ENCODE measurements at regions not wholly inside any gene's neighbourhood (a gene's known extent, or its start where the extent isn't known, plus 50 kb on each side); places are given as distances from the start of the nearest gene placed in this dataset.
A peak's percentile ranks its signal among the peaks of the same experiment; 100 is the strongest.

DNA sequence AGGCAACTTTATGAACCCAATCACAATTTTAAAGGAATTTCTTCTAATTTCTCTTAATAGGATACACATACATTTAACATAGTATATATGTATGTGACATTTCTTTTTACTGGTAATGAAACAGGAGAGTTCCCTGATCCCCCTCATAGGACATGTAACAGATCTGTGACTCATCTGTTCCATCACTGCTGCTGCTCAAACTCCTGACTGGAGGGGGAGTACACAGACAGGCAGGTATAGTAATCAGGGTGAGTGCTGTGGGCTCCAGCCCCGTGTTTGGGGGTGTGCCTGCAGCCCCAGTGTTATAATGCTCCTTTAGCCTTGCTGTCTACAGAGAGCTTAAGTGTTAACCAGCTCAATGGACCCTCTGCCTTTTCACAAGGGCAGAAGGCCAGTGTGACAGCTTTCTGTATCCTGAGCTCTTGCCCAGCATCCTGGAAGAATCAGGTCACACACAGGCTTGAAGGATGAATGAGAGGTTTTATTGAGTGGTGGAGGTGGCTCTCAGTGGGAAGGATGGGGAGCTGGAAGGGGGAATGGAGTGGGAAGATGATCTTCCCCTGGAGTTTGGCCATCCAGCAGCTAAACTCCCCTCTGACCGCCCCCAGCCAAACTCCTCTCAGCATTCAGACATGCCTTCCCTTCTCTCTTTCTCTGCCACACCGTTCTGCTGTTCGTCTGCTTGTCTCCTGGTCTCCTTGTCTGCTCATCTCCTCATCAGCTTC lies 161.3 kb downstream of the ZNF608 start:
- no peak for DNase-seq

DNA sequence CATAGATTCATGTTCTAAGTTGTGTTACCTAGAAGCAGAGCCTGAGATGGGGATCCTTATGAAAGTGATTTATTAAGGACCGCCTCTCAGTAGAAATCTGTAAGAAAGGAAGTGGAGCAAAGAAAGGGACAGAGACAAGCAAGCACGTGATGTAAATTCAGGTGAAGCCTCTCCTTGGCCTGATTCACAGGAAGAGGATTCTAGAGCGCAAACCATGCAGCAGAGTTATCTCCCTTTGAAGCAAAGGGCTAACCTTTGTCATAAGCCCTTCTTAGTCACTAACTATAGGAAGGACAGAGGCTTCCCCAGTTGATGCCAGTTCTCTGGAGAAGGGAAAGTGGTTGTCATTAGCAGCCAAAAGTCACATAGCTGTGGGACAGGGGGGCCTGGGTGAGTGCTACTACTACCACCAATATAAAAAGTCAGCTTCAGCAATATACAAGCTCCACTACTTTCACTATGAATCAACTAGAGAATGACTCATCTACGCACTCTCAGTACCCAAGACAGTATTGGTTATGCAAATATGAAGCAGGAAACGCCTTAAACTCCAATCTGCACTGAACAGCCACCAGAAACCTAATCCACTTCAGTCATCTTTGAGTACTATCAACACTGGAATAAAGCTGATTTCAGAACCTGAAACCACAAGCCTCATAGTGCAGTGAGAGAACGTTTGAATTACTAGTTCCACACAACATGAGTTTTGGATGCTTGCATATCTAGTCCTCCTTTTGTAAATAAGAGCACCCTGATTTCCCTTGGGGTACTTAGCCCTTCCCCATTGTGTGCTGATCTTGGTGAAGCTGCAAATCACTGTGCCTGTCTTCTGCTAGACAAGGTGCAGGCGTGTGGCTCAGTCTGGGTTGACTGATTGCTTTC lies 162.7 kb downstream of the ZNF608 start:
- DNase-seq, result peak in 1 of 3 donors; percentile 73

- no peak for DNase-seq
These were observed 163.9 kb downstream of the ZNF608 start for GRCh38 chr5:124582561-124582840.

DNA sequence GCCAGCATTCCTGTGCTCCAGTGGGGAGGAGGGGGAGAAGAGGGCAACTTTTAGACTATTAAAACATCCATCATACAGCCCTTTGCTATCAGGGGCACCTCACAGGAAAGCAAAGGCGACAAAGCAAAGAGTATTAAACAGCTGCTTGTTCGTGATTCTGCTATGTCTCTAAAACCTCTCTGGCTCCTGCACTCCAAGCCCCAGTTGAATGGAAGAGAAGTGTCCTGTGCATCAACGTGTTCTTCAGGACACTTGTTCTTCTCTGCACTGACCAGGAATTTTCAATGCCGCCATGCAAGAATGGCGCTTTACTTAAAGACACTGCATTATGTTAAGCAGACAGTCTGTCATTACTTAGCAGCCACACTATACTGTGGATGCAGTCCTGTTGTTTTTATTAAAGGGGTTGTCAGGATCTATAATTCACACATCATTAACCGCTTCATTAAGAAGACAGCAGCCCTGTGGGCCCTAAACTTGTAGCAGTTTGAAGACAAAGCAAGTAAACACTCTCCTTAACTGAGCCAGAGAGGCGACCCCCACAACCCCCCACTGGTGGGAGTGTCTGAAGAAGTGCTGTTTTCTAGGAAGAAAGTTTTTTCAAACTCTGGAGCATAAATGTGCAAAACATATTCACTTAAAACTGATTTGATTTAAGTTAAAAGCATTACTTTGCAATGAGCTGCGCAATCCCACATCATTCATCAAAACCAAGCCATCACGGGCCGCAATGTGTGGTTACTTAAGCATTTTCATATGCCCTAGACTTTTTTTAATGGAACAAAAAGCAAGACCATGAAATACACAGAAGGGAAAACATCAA lies 164.5 kb downstream of the ZNF608 start:
- DNase-seq, result peak in 2 of 3 donors; percentile 14 to 23

DNA sequence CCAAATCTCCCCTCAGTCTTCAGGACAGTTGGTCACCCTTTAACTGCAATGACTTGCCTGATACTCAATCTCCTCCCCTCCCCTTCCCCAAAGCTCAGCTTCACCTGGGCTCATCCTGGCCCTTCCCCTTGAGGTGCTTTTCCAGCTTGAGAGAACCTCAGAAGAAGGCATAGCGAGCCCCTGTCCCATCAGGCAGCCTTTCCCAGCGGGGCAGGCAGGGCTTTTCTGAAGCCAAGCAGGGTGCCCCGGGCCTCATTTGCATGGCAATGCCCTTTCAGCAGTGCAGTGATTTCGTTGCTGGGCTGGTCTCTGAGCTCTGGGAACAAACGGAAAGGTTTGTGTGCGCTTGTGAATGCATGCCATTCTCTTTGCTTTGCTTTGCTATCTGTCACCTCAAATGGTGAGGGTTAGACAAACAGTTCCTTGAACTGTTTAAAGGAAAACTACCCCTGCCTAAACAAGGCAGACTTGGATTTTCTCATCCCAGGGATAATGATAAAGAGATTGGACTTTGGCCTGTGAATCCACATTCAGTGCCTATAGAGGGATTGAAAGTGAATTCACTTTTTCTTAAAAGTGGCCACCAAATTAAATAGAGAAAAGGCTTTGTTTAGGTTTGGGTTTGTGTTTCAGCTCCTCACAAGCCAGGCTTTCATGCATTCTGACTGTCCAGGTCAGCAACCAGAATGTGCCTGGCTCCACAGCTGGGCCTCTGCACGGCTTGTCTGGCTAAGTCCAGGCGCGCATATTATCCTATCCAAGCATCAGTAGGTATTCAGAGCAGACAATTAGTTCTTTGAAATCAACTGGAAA lies 165.3 kb downstream of the ZNF608 start:
- no peak for DNase-seq

GRCh38 chr5:124580512-124580911 lies 165.9 kb downstream of the ZNF608 start:
- no peak for DNase-seq

- no peak for DNase-seq
These were observed 169.5 kb downstream of the ZNF608 start for GRCh38 chr5:124576848-124577409.

DNA sequence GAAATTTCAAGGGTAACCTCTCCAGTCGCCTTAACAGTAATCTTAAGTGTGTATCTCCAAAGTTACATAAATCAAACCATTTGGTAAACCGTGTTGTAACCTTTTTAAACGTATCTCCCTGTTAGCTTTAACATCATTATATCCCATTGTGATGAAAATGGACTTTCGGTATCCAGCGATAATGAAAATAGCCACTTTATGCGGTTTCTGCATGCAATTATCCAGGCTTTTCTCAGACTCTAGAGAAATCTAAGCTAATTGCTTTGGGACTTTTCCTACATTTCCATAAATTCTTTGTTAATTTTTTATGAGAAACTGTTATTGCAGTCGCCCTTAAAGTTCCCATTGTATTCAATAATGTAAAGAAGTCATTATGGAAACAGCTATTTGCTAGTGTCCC lies 170.7 kb downstream of the ZNF608 start:
- DNase-seq, result no peak

- DNase-seq, result no peak
These were observed 171.7 kb downstream of the ZNF608 start for GRCh38 chr5:124574521-124575436.

DNA sequence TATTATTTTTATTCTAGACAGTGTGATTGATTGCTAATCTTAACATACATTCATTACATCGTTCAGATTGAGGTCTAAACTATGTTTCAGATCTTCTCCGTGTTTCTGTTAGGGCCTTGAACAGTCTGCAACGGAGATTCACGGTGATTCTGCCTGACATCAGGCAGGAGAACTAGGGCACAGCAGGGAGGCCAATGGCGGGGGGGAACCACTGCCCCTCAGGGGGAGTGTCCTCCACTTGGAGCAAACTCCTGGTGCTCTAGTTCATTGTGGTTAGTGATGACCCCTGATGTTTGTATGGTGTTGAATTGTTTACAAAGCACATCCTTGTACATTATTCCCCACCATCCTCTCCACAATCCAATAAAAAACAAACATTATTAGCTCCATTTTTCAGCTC lies 173.5 kb downstream of the ZNF608 start:
- no peak for DNase-seq

- DNase-seq, result peak in 1 of 3 donors; percentile 16
These were observed 176.0 kb downstream of the ZNF608 start for GRCh38 chr5:124570285-124571035.

DNA sequence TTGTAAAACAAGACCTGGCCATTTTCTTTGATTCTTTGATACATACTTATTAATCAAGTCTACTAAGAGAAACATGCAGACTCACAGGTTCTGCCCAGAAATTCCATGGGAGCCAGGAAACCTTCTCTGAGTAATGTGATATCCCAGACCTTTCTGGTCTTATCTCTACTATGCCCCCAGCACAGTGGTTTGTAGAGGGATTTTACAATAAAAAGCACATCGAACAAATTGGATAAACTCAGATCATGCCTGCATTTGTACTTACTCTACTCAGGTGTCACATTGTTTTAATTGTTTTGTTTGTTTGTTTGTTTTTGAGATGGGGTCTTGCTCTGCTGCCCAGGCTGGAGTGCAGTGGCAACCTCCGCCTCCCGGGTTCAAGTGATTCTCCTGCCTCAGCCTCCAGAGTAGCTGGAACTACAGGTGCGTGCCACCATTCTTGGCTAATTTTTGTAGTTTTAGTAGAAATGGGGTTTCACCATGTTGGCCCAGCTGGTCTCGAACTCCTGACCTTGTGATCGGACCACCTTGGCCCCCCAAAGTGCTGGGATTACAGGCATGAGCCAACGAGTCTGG lies 179.5 kb downstream of the ZNF608 start:
- no peak for DNase-seq

- no peak for DNase-seq
These were observed 185.0 kb downstream of the ZNF608 start for GRCh38 chr5:124561451-124561850.

DNA sequence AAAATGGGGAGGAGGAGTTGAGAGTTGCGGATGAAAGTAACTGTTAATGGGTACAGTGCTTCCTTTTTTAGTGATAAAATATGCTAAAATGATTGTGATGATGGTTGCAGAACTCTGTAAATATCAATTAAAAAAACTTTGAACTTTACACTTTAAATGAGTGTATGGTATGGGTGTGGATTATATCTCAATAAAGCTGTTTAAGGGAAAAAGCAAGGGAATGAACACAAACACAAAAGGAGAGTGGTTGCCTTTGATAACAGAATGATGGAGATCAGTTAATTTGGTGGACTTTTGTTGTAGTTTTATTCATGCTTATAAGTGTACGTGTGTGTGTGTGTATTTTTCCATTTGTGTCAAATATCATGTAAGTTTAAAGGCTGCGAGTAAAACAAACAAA lies 186.1 kb downstream of the ZNF608 start:
- no peak for DNase-seq

- DNase-seq, result no peak
These were observed 188.7 kb downstream of the ZNF608 start for GRCh38 chr5:124557761-124558160.

- DNase-seq, result no peak
These were observed 191.5 kb downstream of the ZNF608 start for GRCh38 chr5:124554746-124555578.

DNA sequence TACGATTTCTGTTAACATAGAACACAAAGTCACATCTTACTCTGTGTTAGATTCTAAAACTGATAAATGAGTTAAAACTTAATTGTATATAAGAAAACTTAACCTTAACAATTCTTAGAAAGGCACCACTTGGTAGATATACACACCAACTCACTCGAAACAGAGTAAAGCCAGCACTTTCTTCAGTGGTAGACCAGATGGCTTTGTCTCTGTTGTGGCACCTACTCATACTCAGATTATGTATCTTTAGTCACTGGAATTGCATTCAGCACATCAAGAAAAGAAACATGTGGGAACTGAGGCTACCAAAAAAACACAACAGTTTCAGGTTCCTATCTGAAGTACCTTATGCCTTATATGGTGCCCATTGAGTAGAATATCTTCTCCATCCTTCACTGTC lies 192.5 kb downstream of the ZNF608 start:
- no peak for DNase-seq

- DNase-seq, result no peak
These were observed 193.9 kb downstream of the ZNF608 start for GRCh38 chr5:124552526-124552925.
